PC-9 (cell line): ENCODE measurements at regions not wholly inside any gene's neighbourhood (a gene's known extent, or its start where the extent isn't known, plus 50 kb on each side); places are given as distances from the start of the nearest gene placed in this dataset.

Experiments
- EZH2 ChIP-seq: fragments of 200-600 bp; sonication (generic); IDR thresholded peaks from 2 replicates; pipeline ENCODE4 v1.8.0; 2017; ENCODE audit warnings: antibody characterized with exemption, low read depth
- TF ChIP-seq, protein P1 (sequence below): fragments of 200-600 bp; sonication (generic); conservative IDR thresholded peaks from 2 replicates; pipeline ENCODE4 v1.6.1; 2017; ENCODE audit warnings: mixed run types, antibody characterized with exemption, mild to moderate bottlenecking, moderate library complexity

DNA sequence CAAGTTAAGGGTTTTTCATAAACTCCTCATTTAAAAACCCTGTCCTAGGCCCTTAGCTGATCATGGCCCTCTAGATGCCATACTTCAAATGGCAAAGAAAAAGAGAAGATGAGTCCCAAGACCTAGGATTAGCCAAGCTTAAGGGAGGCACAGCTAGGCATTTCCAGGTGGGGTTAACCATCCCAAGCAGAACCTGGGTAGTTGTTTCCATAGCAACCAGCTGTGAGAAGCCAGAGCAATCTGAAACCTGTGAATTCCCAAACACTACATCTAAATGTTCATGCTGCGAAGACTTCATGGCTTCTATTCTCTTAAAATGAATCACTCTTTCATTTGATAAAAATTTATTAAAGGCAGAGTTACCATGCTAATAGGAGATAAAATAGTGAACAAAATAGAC is 372.9 kb downstream of the C12orf50 start:
- TF ChIP-seq, protein P1, sequence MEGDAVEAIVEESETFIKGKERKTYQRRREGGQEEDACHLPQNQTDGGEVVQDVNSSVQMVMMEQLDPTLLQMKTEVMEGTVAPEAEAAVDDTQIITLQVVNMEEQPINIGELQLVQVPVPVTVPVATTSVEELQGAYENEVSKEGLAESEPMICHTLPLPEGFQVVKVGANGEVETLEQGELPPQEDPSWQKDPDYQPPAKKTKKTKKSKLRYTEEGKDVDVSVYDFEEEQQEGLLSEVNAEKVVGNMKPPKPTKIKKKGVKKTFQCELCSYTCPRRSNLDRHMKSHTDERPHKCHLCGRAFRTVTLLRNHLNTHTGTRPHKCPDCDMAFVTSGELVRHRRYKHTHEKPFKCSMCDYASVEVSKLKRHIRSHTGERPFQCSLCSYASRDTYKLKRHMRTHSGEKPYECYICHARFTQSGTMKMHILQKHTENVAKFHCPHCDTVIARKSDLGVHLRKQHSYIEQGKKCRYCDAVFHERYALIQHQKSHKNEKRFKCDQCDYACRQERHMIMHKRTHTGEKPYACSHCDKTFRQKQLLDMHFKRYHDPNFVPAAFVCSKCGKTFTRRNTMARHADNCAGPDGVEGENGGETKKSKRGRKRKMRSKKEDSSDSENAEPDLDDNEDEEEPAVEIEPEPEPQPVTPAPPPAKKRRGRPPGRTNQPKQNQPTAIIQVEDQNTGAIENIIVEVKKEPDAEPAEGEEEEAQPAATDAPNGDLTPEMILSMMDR = no peak
- no peak for TF ChIP-seq EZH2
